Coronary artery (tissue), 2 donors: ENCODE measurements at regions not wholly inside any gene's neighbourhood (a gene's known extent, or its start where the extent isn't known, plus 50 kb on each side); places are given as distances from the start of the nearest gene placed in this dataset.
"Not testable (repeated sequence)": the region's sequence is repeated elsewhere in the genome, so short reads cannot be mapped to it uniquely, and the experiment has no call there.

Experiments used
- DNase-seq: peaks from one replicate; pipeline ENCODE4 v3.0.0-alpha.2; 2017; ENCODE audit warnings: low spot score
- H3K27ac ChIP-seq, 2 donors: fragments of 200-600 bp; sonication (generic); one replicate each; pipeline ENCODE4 v1.5.1; 2016 to 2019
- H3K4me3 ChIP-seq: fragments of 200-600 bp; sonication (generic); 2 replicates; pipeline ENCODE4 v1.5.1; 2016; ENCODE audit warnings: mild to moderate bottlenecking, moderate library complexity
- TF ChIP-seq, protein P1 (sequence below): fragments of 200-600 bp; sonication (generic); IDR thresholded peaks from one replicate; pipeline ENCODE4 v1.5.1; 2019; ENCODE audit warnings: antibody characterized with exemption

DNA sequence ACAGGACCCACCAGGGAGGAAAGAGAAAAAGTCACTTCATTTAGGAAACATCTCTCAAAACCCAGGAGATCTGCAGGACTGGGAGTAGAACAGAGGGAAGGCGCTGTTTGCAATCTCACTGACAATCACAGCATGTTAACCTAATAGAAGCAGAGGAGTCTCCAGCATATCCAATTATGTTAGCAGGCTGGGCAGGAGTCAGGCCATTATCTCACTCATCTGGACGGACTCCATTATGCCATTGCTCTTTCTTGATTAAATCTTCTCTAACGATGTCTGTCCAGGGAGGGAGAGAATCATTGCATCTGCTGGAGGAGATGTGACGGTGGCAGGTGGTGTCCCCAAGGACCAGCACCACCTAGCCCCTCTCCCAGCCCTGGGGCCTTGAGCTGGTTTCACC lies 203.8 kb upstream of the SFSWAP start:
- peak; percentile 45 for DNase-seq
- Histone ChIP-seq H3K4me3 (no peak overlapping the region), H3K27ac (no peak overlapping the region)
- TF ChIP-seq, protein P1, sequence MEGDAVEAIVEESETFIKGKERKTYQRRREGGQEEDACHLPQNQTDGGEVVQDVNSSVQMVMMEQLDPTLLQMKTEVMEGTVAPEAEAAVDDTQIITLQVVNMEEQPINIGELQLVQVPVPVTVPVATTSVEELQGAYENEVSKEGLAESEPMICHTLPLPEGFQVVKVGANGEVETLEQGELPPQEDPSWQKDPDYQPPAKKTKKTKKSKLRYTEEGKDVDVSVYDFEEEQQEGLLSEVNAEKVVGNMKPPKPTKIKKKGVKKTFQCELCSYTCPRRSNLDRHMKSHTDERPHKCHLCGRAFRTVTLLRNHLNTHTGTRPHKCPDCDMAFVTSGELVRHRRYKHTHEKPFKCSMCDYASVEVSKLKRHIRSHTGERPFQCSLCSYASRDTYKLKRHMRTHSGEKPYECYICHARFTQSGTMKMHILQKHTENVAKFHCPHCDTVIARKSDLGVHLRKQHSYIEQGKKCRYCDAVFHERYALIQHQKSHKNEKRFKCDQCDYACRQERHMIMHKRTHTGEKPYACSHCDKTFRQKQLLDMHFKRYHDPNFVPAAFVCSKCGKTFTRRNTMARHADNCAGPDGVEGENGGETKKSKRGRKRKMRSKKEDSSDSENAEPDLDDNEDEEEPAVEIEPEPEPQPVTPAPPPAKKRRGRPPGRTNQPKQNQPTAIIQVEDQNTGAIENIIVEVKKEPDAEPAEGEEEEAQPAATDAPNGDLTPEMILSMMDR: no peak

DNA sequence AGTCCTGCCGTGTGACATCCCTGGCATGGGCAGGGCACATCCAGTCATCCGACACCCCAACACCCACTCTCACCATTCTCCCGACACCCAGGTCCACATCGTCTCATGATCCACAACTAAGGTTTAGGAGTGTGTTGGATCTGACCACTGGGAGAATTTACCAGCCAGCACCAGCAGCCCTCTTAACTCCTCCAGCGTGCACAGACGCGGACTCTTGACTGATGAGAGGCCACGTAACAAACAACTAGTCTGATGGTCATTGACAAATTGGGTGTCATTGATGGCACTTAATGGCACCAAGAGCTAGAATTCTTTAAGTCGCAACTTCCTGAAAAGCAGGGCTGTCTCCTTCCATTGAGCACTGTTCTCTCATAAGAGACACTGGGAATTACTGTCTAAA lies 203.0 kb upstream of the SFSWAP start:
- TF ChIP-seq, protein P1: no peak
- Histone ChIP-seq H3K4me3 (no peak overlapping the region), H3K27ac (no peak overlapping the region)
- DNase-seq: peak; percentile 40

DNA sequence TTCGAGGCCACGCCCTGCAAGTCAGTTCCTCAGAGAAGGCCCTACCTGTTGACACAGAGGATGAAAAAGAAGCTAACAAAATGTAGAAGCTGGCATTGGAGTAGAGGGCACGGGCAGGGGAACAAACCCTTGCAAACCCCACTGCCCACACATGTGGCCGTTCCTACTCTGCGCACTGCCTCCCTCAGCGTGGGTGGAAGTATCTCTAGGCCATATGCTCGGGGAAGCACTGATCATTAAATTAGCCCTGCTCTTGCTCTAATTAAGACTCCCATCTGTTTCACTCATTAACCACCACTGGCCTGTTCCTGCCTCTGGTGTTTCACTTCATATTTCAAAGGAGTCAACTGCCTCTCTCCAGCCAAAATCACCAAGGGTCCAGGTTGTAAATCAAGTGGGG lies 201.2 kb upstream of the SFSWAP start:
- TF ChIP-seq, protein P1: no peak
- Histone ChIP-seq H3K4me3 (no peak overlapping the region), H3K27ac (no peak overlapping the region)
- peak; percentile 8 for DNase-seq

DNA sequence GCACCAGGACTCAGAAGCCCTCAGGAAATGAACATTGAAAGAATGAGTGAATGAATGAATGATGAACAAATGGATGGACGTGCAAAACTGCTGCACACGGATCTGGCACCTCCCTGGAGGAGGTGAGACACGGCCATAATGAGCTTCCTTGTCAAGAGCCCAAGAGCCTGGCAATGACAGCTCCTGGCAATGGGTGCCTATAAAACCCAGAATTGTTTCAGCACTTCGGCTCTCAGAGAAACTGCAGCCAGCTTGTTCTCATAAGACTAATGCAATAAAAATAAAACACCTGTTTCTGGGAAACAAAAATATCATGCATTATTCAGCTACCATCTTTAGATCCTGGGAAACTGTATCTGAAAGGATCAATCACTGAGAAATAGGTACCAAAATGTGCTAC lies 200.5 kb upstream of the SFSWAP start:
- no peak for DNase-seq

DNA sequence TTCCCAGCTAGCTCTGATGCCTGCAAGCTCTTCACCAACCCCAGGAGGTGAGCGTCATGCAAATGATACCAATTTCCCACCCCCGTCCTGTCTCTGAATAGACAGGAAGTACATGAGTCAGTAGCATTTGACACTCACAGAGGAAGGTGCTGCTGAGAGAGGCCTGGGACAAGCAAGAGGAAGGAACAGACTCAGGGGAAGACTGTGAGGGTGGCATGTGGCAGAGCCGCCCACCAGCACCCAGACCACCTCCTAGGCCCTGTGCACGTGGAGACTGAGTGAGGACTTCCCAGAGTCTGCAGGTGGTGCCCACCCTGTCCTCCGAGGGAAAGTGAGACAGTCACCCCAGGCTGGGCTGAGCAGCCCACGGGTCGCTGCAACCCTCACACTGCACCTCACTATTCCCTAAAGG lies 199.5 kb upstream of the SFSWAP start:
- no peak overlapping the region for H3K27ac ChIP-seq
- DNase-seq: no peak
- no peak overlapping the region for H3K4me3 ChIP-seq
- TF ChIP-seq, protein P1: no peak

More for the DNA sequence above, 200.5 kb upstream of the SFSWAP start:
- TF ChIP-seq, protein P1: no peak
- no peak overlapping the region for H3K27ac ChIP-seq
- no peak overlapping the region for H3K4me3 ChIP-seq

DNA sequence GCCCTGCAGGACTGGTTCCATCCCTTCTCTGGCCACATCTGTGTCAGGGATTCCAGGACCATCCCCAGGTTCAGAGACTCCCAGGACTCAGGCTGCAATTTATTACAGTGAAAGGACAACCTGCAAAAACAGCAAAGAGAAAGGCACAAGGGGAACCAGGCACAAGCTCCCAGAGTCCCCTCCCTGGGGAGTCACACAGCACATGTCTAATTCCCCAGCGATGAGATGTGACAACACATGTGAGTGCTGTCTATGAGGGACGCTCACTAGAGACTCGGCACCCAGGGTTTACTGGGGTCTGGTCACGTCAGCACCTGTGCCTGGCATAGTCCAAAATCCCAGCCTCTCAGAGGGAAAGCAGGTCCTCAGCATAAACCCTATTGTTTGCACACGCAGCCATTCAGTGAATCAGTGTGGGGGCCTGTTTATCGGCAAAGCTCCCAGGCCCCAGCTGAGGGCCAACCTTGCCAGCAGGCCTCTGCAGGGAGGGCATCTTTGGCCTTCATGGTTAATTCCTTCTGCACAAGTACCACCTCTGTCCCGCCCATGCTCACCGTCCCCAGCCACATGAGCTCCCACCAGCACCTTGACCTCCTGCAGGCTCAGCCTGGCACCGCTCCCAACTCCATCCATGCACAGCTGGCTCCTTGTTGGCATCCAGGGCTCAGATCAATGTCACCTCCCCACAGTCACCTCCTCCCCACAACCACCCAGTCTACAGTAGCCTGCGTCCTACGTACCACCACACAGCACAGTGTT lies 198.9 kb upstream of the SFSWAP start:
- TF ChIP-seq, protein P1: no peak
- no peak for DNase-seq
- no peak overlapping the region for H3K27ac ChIP-seq
- no peak overlapping the region for H3K4me3 ChIP-seq

DNA sequence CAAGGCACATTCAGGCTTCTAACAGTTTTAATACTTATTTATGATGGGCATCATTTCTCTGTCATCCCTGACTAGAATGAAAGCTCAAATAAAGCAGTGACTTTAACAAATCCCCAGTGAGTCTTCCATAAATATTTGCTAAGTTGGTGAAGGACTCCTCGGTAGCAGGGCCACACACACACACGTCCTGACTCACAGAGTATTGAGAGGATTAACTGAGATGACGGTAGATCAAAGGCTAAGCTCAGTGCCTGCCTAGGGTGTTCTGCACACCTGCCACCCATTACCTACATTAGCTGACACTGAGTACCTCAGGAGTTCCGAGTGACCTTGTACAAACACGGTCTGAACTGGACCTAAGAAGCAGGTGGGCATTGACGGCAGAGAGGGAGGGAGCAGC lies 197.3 kb upstream of the SFSWAP start:
- Histone ChIP-seq H3K4me3 (no peak overlapping the region), H3K27ac (no peak overlapping the region)
- DNase-seq: no peak
- TF ChIP-seq, protein P1: no peak

DNA sequence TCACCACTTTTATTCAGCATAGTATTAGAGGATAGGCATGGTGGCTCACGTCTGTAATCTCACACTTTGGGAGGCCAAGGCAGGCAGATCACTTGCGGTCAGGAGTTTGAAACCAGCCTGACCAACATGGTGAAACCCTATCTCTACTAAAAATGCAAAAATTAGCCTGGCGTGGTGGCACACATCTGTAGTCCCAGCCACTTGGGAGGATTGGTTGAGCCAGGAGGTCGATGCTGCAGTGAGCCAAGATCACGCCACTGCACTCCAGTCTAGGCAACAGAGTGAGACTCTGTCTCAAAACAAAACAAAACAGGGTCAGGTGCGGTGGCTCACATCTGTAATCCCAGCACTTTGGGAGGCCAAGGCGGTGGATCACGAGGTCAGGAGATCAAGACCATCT lies 190.3 kb upstream of the SFSWAP start:
- not testable (repeated sequence) for H3K27ac ChIP-seq, H3K4me3 ChIP-seq, DNase-seq
